GM19397 (cell line): ENCODE measurements at regions not wholly inside any gene's neighbourhood (a gene's known extent, or its start where the extent isn't known, plus 50 kb on each side); places are given as distances from the start of the nearest gene placed in this dataset.
"Not testable (repeated sequence)": the region's sequence is repeated elsewhere in the genome, so short reads cannot be mapped to it uniquely, and the experiment has no call there.

ENCODE experiments used
- ATAC-seq: cut with Tn5 transposase; IDR thresholded peaks from one replicate; pipeline ENCODE4 v1.9.1; 2021; ENCODE audit warnings: mild to moderate bottlenecking, moderate library complexity; ENCODE audit not compliant: unreplicated experiment

- ATAC-seq: no peak
These were observed 372.5 kb upstream of the WWC1 start for GRCh38 chr5:167918813-167919483.

GRCh38 chr5:167920589-167920988 is 370.9 kb upstream of the WWC1 start:
- no peak for ATAC-seq

GRCh38 chr5:167921796-167922195 is 369.6 kb upstream of the WWC1 start:
- ATAC-seq: no peak

GRCh38 chr5:167923396-167923795 is 368.0 kb upstream of the WWC1 start:
- no peak for ATAC-seq

- ATAC-seq: no peak
These were observed 361.6 kb upstream of the WWC1 start for GRCh38 chr5:167929841-167930240.

GRCh38 chr5:167934551-167934971 is 356.9 kb upstream of the WWC1 start:
- ATAC-seq: no peak

GRCh38 chr5:167936022-167936421 is 355.4 kb upstream of the WWC1 start:
- ATAC-seq: no peak

- no peak for ATAC-seq
These were observed 354.4 kb upstream of the WWC1 start for GRCh38 chr5:167936944-167937634.

- no peak for ATAC-seq
These were observed 353.8 kb upstream of the WWC1 start for GRCh38 chr5:167937635-167937998.

- ATAC-seq: no peak
These were observed 351.8 kb upstream of the WWC1 start for GRCh38 chr5:167939686-167940085.

- ATAC-seq: no peak
These were observed 350.5 kb upstream of the WWC1 start for GRCh38 chr5:167940911-167941310.

- ATAC-seq: not testable (repeated sequence)
These were observed 349.9 kb upstream of the WWC1 start for GRCh38 chr5:167941556-167941955.

GRCh38 chr5:167943343-167943742 is 348.1 kb upstream of the WWC1 start:
- ATAC-seq: no peak

- no peak for ATAC-seq
These were observed 347.2 kb upstream of the WWC1 start for GRCh38 chr5:167944121-167944852.

- ATAC-seq: no peak
These were observed 345.7 kb upstream of the WWC1 start for GRCh38 chr5:167945542-167946384.

GRCh38 chr5:167947306-167947705 is 344.1 kb upstream of the WWC1 start:
- no peak for ATAC-seq

- no peak for ATAC-seq
These were observed 343.2 kb upstream of the WWC1 start for GRCh38 chr5:167948251-167948650.

GRCh38 chr5:167949435-167949834 is 342.0 kb upstream of the WWC1 start:
- no peak for ATAC-seq

GRCh38 chr5:167950126-167950721 is 341.2 kb upstream of the WWC1 start:
- no peak for ATAC-seq

- ATAC-seq: no peak
These were observed 340.3 kb upstream of the WWC1 start for GRCh38 chr5:167951116-167951515.
